NCI-H2081 (cell line): ENCODE measurements at regions not wholly inside any gene's neighbourhood (a gene's known extent, or its start where the extent isn't known, plus 50 kb on each side); places are given as distances from the start of the nearest gene placed in this dataset.
"Not testable (repeated sequence)": the region's sequence is repeated elsewhere in the genome, so short reads cannot be mapped to it uniquely, and the experiment has no call there.

Source experiments
- DNase-seq, 2 experiments: peaks; one replicate each; lab custom pipeline; 2025; lab: John Stamatoyannopoulos, UW

DNA sequence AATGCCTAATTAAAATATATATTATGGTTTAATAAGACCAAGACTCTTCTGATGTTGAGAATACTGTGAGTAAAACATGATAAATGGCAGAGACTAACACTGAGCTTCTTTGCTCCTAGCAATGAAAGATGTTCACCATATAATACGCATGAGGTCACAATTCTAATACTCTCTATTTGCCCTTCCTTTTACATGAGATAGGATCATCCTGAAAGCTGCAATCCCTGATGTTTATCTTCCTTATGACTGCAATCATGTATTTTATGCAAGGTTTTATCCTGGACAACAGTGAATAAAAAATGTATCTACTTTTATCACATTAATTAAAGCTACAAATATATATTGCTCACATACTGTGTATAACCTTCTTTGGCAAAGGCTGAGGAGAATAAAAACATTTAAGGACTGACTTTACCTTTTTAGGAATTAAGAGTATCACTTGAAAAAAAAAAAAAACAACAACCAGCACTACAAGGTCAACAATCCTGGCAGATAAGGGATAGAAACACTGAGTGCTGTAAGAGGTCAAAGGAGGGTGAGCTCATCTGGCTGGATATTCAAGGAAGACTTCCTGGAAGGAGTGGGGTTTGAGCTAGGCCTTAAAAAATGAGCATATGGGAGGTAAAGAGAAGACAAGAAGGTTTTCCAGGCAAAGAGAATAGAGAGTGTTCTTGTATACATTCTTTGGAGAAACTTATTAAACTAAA is 99.9 kb downstream of the AREG start:
- no peak for DNase-seq

DNA sequence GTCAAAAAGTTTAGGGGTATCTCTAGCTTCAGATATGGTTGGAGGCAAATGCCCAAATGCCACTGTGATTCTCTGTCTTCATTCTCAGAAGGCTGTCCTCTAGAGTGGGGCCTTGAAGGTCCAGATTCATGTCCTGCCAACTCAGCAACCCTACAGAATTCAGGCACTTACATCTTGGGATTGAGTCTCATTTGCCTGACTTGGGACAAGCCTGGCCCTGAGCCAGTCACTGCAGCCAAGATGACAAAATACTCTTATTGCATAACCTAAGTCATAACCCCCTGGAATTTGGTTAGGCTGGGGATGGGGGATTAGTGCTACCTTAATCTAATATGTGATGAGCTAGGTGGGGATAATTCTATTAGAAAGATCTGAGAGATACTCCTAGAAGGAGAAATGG is 100.5 kb downstream of the AREG start:
- no peak for DNase-seq

- no peak for DNase-seq
These were observed 101.1 kb downstream of the AREG start for GRCh38 chr4:74546057-74546456.

GRCh38 chr4:74547042-74547441 is 102.1 kb downstream of the AREG start:
- no peak for DNase-seq

DNA sequence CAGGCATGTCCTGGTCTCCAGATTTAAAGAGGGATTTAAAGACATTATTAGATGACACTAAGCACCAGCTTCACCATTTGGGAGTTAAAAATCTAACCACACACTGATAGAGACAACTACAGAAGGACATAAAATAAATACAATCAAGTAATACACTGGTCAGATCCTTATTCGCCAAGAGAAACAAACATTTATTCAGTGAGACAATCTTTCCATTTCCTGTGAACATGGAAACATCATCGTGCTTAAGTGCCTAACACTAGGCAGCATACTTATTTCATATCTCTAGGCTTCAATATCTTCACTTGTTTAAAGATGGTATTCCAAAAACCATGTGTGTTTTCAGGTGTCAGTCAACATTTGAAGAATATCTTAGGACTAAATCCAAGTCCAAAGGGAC is 103.6 kb downstream of the AREG start:
- no peak for DNase-seq

DNA sequence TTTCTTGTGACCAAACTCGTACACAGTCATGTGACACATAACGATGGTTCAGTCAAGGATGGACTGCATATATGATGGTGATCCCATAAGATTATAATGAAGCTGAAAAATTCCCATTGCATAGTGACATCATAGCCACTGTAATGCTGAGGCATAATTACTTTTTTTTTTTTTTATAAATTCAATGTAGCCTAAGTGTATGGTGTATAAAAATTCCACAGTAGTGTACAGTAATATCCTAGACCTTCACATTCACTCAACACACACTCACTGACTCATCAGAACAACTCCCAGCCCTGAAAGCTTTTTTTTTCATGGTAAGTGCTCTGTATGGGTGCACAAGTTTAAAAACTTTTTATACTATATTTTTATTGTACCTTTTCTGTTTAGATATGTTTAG is 105.0 kb downstream of the AREG start:
- no peak for DNase-seq

- DNase-seq = no peak
These were observed 110.3 kb downstream of the AREG start for GRCh38 chr4:74555231-74555630.

GRCh38 chr4:74555843-74556242 is 110.9 kb downstream of the AREG start:
- DNase-seq = no peak

DNA sequence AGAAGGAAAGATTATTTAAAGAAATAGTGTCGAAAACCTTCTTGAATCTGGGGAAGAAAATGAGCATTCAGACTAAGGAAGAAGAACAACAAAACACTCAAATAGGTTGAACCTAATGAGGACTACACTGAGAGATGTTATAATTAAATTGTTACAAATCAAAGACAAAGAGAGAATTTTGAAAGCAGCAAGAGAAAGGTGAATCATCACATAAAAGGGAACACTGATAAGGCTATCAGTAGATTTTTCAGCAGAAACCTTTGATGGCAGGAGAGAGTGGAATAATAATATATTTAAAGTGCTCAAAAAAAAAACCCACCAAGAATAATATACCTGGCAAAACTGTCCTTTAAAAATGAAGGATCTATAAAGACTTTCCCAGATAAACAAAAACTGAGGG is 114.9 kb downstream of the AREG start:
- DNase-seq = no peak

GRCh38 chr4:74567981-74568380 is 123.0 kb downstream of the AREG start:
- no peak for DNase-seq

DNA sequence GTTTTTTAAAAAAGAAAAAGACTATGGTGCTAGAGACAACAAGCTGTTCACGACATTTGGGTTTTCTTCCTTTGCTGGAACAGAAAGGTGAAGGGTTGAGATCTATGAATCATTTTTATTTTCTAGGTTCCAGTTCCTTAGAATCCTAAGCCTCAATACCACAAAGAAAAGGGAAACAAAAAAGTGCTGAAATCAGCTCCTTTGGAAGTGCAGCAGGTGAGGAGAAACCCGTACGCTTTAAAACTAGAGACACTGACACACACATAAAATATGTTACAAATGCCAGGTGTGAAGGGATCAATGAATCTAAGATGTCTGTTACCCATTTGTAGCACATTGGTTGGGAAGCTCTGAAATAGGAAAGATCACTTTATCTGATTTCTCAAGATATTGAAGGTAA is 125.2 kb downstream of the AREG start:
- no peak for DNase-seq

DNA sequence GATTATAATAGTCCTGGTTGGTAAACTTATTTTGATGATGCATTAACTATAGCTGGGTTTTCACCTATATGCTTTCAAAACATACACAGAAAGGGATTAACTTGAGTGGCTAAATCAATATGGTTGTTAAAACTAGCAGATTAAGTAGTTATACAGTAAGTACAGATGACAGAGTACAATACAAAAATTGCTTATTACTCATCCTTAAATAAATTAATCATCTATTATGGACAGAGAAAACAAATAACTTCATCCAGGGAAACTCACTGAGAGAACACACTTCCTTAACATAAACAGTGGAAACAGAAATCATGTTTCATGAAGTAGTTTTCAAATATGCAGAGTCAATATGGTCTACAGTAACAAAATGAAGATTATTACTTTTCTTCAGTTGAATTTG is 133.4 kb downstream of the AREG start:
- no peak for DNase-seq

GRCh38 chr4:74578865-74579264 is 133.9 kb downstream of the AREG start:
- DNase-seq = not testable (repeated sequence)

GRCh38 chr4:74583089-74583700 is 138.3 kb downstream of the AREG start:
- no peak for DNase-seq

GRCh38 chr4:74583757-74584156 is 138.8 kb downstream of the AREG start:
- no peak for DNase-seq

- no peak for DNase-seq
These were observed 143.4 kb downstream of the AREG start for GRCh38 chr4:74588350-74588749.

- DNase-seq = no peak
These were observed 145.5 kb downstream of the AREG start for GRCh38 chr4:74590476-74590875.

- DNase-seq = no peak
These were observed 153.8 kb downstream of the AREG start for GRCh38 chr4:74598611-74599325.

- DNase-seq = no peak
These were observed 158.2 kb downstream of the AREG start for GRCh38 chr4:74603186-74603585.

DNA sequence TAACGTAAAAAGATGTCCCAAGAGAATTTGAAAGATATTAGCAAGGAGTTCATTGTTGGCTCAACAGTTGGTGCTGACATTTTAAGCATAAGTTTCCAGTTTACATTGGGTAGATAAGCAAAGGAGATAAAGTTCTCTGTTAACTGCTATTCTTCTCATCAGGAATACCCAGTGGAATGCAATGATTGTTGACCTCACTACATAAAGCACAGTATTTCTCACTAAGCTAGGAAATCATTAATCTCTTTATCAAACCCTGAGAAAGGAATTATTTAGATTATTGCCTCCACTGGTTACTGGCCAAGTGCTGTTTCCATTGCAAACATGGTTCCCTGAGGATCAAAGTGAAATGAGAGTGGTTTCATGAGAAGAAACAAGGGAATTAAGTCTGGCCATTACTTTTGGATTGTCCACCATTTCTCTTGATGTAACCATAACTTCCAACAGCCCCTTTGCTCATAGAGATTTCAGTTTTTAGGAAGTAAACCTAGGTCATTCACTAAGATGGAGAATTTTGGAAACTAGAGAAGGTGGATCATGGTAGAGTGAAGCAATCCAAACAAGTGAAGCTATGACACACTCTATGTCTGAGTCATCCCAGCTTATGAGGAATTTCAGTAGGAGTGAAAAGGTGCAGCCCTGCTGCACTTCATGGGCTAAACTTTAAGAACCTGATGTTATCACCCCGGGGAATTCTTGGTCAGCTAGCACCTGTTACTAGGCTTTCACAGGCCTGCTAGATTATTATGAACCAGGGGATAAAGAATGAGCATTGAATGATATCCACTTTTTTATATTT is 163.4 kb downstream of the AREG start:
- no peak for DNase-seq

DNA sequence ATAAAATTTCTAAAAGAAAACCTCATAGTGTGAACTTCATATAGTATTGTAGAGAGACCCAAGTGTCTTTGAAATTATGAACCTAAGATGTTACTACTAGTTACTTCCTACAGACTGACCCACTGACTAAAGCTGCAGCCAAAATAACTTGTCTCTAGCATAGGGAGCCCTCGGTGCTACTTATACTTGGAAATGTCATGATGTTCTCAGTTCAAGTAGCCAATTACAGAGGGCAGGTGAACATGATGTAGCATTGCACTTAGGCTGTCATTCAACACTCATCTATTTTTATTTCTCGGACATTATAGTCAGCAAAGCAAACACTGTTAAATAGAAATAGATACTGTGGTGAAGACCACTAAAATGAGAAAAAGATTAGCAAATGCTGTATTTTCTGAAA is 165.6 kb downstream of the AREG start:
- DNase-seq = no peak

GRCh38 chr4:74612837-74613236 is 167.9 kb downstream of the AREG start:
- DNase-seq = no peak

DNA sequence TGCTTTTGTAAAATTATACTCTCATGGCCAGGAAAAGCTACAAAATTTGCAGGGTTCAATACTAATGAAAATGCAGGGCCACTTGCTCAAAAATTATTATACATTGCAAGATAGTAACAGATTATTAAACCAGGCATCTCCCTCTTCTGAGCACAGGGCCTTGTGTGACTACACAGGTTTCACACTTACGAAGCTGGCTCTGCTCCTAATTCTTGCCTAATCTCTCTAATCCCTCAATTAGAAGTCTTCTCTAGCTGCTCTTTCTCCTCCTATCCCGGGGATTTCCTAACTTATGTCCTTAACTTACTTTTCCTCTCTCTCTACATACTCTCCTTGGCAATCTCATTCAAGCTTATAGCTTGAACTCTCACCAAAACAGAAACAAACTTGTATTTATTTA is 168.3 kb downstream of the AREG start:
- no peak for DNase-seq
